NCI-H2029 treated with DMSO at 0.1 percent for 48 hours (cell line): ENCODE measurements at regions not wholly inside any gene's neighbourhood (a gene's known extent, or its start where the extent isn't known, plus 50 kb on each side); places are given as distances from the start of the nearest gene placed in this dataset.
A peak's percentile ranks its signal among the peaks of the same experiment; 100 is the strongest.
"Not testable (repeated sequence)": the region's sequence is repeated elsewhere in the genome, so short reads cannot be mapped to it uniquely, and the experiment has no call there.

Experiments
- DNase-seq: peaks from one replicate; lab custom pipeline; 2025; lab: John Stamatoyannopoulos, UW

GRCh38 chr3:81913886-81914663, 152.6 kb upstream of the GBE1 start:
- DNase-seq, result no peak

GRCh38 chr3:81911221-81911620, 149.8 kb upstream of the GBE1 start:
- DNase-seq, result no peak

GRCh38 chr3:81910244-81910852, 148.9 kb upstream of the GBE1 start:
- peak; percentile 1 for DNase-seq

GRCh38 chr3:81909796-81910195, 148.4 kb upstream of the GBE1 start:
- no peak for DNase-seq

GRCh38 chr3:81908561-81908960, 147.1 kb upstream of the GBE1 start:
- no peak for DNase-seq

GRCh38 chr3:81898336-81898735, 136.9 kb upstream of the GBE1 start:
- no peak for DNase-seq

GRCh38 chr3:81894598-81894997, 133.2 kb upstream of the GBE1 start:
- DNase-seq, result no peak

- no peak for DNase-seq
Observed at GRCh38 chr3:81891055-81891895, 129.8 kb upstream of the GBE1 start.

- no peak for DNase-seq
Observed at GRCh38 chr3:81888914-81889557, 127.6 kb upstream of the GBE1 start.

- DNase-seq, result no peak
Observed at GRCh38 chr3:81887448-81887847, 126.0 kb upstream of the GBE1 start.

- DNase-seq, result no peak
Observed at GRCh38 chr3:81886081-81886480, 124.6 kb upstream of the GBE1 start.

- DNase-seq, result no peak
Observed at GRCh38 chr3:81884791-81885190, 123.3 kb upstream of the GBE1 start.

- no peak for DNase-seq
Observed at GRCh38 chr3:81876826-81877225, 115.4 kb upstream of the GBE1 start.

- DNase-seq, result no peak
Observed at GRCh38 chr3:81874738-81875137, 113.3 kb upstream of the GBE1 start.

- no peak for DNase-seq
Observed at GRCh38 chr3:81872566-81872965, 111.1 kb upstream of the GBE1 start.

- no peak for DNase-seq
Observed at GRCh38 chr3:81871358-81872155, 110.1 kb upstream of the GBE1 start.

GRCh38 chr3:81869382-81869781, 107.9 kb upstream of the GBE1 start:
- no peak for DNase-seq

- DNase-seq, result no peak
Observed at GRCh38 chr3:81868597-81868996, 107.2 kb upstream of the GBE1 start.

- DNase-seq, result no peak
Observed at GRCh38 chr3:81867875-81868274, 106.4 kb upstream of the GBE1 start.

- not testable (repeated sequence) for DNase-seq
Observed at GRCh38 chr3:81865164-81865563, 103.7 kb upstream of the GBE1 start.

GRCh38 chr3:81864272-81864671, 102.8 kb upstream of the GBE1 start:
- no peak for DNase-seq

GRCh38 chr3:81863756-81864155, 102.3 kb upstream of the GBE1 start:
- DNase-seq, result no peak
